ENCODE measurements at regions not wholly inside any gene's neighbourhood (a gene's known extent, or its start where the extent isn't known, plus 50 kb on each side); places are given as distances from the start of the nearest gene placed in this dataset.

DNA sequence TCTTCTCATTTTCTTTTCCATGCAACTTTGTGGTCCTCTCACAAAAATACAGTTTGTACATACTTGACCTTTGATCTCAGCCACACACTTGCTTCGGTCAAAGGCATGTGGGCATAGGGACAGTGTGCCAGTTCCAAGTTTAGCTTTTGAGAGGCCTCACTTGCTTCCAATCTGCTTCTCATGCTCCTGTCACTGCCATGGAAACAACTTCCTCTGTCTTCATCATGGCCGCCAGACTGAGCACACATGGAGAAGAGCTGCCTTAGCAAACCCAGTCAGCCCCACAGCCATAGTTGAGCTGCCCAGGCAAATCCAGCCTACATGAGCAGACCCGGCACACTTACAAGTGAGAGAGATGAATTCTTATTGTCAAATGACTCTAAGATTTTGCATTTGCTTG lies 138.2 kb upstream of the TUSC1 start:
- TF ChIP-seq, protein P1, sequence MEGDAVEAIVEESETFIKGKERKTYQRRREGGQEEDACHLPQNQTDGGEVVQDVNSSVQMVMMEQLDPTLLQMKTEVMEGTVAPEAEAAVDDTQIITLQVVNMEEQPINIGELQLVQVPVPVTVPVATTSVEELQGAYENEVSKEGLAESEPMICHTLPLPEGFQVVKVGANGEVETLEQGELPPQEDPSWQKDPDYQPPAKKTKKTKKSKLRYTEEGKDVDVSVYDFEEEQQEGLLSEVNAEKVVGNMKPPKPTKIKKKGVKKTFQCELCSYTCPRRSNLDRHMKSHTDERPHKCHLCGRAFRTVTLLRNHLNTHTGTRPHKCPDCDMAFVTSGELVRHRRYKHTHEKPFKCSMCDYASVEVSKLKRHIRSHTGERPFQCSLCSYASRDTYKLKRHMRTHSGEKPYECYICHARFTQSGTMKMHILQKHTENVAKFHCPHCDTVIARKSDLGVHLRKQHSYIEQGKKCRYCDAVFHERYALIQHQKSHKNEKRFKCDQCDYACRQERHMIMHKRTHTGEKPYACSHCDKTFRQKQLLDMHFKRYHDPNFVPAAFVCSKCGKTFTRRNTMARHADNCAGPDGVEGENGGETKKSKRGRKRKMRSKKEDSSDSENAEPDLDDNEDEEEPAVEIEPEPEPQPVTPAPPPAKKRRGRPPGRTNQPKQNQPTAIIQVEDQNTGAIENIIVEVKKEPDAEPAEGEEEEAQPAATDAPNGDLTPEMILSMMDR (IDR thresholded peaks at IDR 0.05) = no peak
- TF ChIP-seq POLR2AphosphoS5 (IDR thresholded peaks at IDR 0.05; ENCODE audit: insufficient read depth in 1 of 2, low read depth in 1 of 2) = no peak
- TF ChIP-seq POLR2A (IDR thresholded peaks at IDR 0.05) = no peak
